GM23338 (cell line): ENCODE measurements at regions not wholly inside any gene's neighbourhood (a gene's known extent, or its start where the extent isn't known, plus 50 kb on each side); places are given as distances from the start of the nearest gene placed in this dataset.

Experiments used
- ATAC-seq: fragments of 200-7000 bp; cut with Tn5 transposase; 3 replicates; pipeline ENCODE4 v1.9.1; 2020
- DNase-seq: peaks from one replicate; pipeline ENCODE4 v3.0.0-alpha.2; 2015; ENCODE audit warnings: low spot score
- H2AFZ ChIP-seq: fragments of 200-600 bp; sonication (generic); 2 replicates; pipeline ENCODE4 v1.8.0; 2016; ENCODE audit warnings: antibody characterized with exemption, mild to moderate bottlenecking, moderate library complexity
- H3F3A ChIP-seq: fragments of 200-600 bp; sonication (generic); replicated peaks from 2 replicates; pipeline ENCODE4 v1.8.0; 2017; ENCODE audit warnings: antibody characterized with exemption, mixed run types, low read depth
- H3K27ac ChIP-seq: fragments of 200-600 bp; sonication (generic); 2 replicates; pipeline ENCODE4 v1.6.1; 2016; ENCODE audit warnings: low read depth
- H3K27me3 ChIP-seq: fragments of 200-600 bp; sonication (generic); 2 replicates; pipeline ENCODE4 v1.8.0; 2016; ENCODE audit warnings: mild to moderate bottlenecking, mixed run types, moderate library complexity; ENCODE audit not compliant: insufficient read depth
- H3K36me3 ChIP-seq: fragments of 200-600 bp; sonication (generic); 2 replicates; pipeline ENCODE4 v1.8.0; 2016; ENCODE audit warnings: mild to moderate bottlenecking; ENCODE audit not compliant: insufficient read depth
- H3K4me1 ChIP-seq: fragments of 200-600 bp; sonication (generic); 2 replicates; pipeline ENCODE4 v1.8.0; 2016; ENCODE audit warnings: mild to moderate bottlenecking, moderate library complexity; ENCODE audit not compliant: insufficient read depth
- H3K4me2 ChIP-seq: fragments of 200-600 bp; sonication (generic); 2 replicates; pipeline ENCODE4 v1.7.1; 2017; ENCODE audit warnings: mixed run types
- H3K4me3 ChIP-seq: fragments of 200-600 bp; sonication (generic); 2 replicates; pipeline ENCODE4 v1.6.1; 2016; ENCODE audit warnings: mixed run types
- H3K79me2 ChIP-seq: fragments of 200-600 bp; sonication (generic); replicated peaks from 2 replicates; pipeline ENCODE4 v1.8.0; 2017; ENCODE audit warnings: mild to moderate bottlenecking; ENCODE audit not compliant: insufficient read depth
- H3K9me2 ChIP-seq: fragments of 200-600 bp; sonication (generic); 2 replicates; pipeline ENCODE4 v1.8.0; 2017; ENCODE audit not compliant: insufficient read depth
- H4K20me1 ChIP-seq: fragments of 200-600 bp; sonication (generic); replicated peaks from 2 replicates; pipeline ENCODE4 v1.8.0; 2017; ENCODE audit warnings: mild to moderate bottlenecking; ENCODE audit not compliant: insufficient read depth
- H3K27ac Mint-ChIP-seq: 2 replicates; pipeline ENCODE4 v1.8.0; 2020; ENCODE audit warnings: inconsistent platforms, mild to moderate bottlenecking, moderate library complexity, mixed read lengths
- H3K27me3 Mint-ChIP-seq: 3 replicates; pipeline ENCODE4 v1.8.0; 2022; ENCODE audit warnings: low read depth, mild to moderate bottlenecking, moderate library complexity, mixed read lengths, inconsistent platforms; ENCODE audit not compliant: insufficient read depth, poor library complexity
- H3K36me3 Mint-ChIP-seq: 3 replicates; pipeline ENCODE4 v1.8.0; 2021; ENCODE audit warnings: low read depth, mild to moderate bottlenecking, inconsistent platforms, moderate library complexity, mixed read lengths
- H3K4me1 Mint-ChIP-seq: 3 replicates; pipeline ENCODE4 v1.8.0; 2020; ENCODE audit warnings: mild to moderate bottlenecking, inconsistent platforms, mixed read lengths
- H3K4me3 Mint-ChIP-seq: 3 replicates; pipeline ENCODE4 v1.8.0; 2021; ENCODE audit warnings: moderate library complexity, mild to moderate bottlenecking, inconsistent platforms, mixed read lengths
- H3K9me3 Mint-ChIP-seq: 3 replicates; pipeline ENCODE4 v1.8.0; 2020; ENCODE audit warnings: moderate library complexity, mild to moderate bottlenecking, inconsistent platforms, mixed read lengths
- CREB1 ChIP-seq: fragments of 250-450 bp; sonication (Bioruptor Pico); IDR thresholded peaks from 2 replicates; pipeline ENCODE4 v1.5.0; 2020; ENCODE audit warnings: low read depth, mild to moderate bottlenecking, moderate library complexity
- ETS1 ChIP-seq: IDR thresholded peaks from 2 replicates; pipeline ENCODE4 v1.6.1; 2016; ENCODE audit warnings: antibody characterized with exemption
- EZH2 ChIP-seq: fragments of 200-600 bp; sonication (generic); IDR thresholded peaks from one replicate; pipeline ENCODE4 v1.8.0; 2017; ENCODE audit warnings: antibody characterized with exemption, mild to moderate bottlenecking, low read depth; ENCODE audit not compliant: unreplicated experiment
- EZH2phosphoT487 ChIP-seq: fragments of 200-600 bp; sonication (generic); IDR thresholded peaks from one replicate; pipeline ENCODE4 v1.8.1; 2018; ENCODE audit warnings: antibody characterized with exemption; ENCODE audit not compliant: unreplicated experiment
- JUNB ChIP-seq: IDR thresholded peaks from one replicate; pipeline ENCODE4 v1.6.1; 2016; ENCODE audit warnings: antibody characterized with exemption; ENCODE audit not compliant: unreplicated experiment
- NANOG ChIP-seq: IDR thresholded peaks from 2 replicates; pipeline ENCODE4 v1.6.1; 2016; ENCODE audit warnings: antibody characterized with exemption, borderline replicate concordance
- POLR2AphosphoS5 ChIP-seq: IDR thresholded peaks from 2 replicates; pipeline ENCODE4 v1.6.1; 2016; ENCODE audit warnings: antibody characterized with exemption, low read depth
- STAT1 ChIP-seq: IDR thresholded peaks from one replicate; pipeline ENCODE4 v1.6.1; 2016; ENCODE audit warnings: antibody characterized with exemption; ENCODE audit not compliant: unreplicated experiment
- ZNF114 ChIP-seq: fragments of 250-450 bp; sonication (Bioruptor Pico); IDR thresholded peaks from 2 replicates; pipeline ENCODE4 v1.5.0; 2020; ENCODE audit warnings: mild to moderate bottlenecking, moderate library complexity
- ZNF331 ChIP-seq: fragments of 250-450 bp; sonication (Bioruptor Pico); IDR thresholded peaks from 2 replicates; pipeline ENCODE4 v1.5.0; 2020; ENCODE audit warnings: low read depth, mild to moderate bottlenecking, moderate library complexity
- ZNF462 ChIP-seq: fragments of 250-450 bp; sonication (Bioruptor Pico); IDR thresholded peaks from 2 replicates; pipeline ENCODE4 v1.5.0; 2020; ENCODE audit warnings: mild to moderate bottlenecking, moderate library complexity
- TF ChIP-seq, protein P1 (sequence below): IDR thresholded peaks from one replicate; pipeline ENCODE4 v1.6.1; 2018; ENCODE audit warnings: antibody characterized with exemption; ENCODE audit not compliant: unreplicated experiment
- TF ChIP-seq, protein P2 (sequence below), 2 experiments: fragments of 200-600 bp in 1 of 2; sonication (generic) in 1 of 2; conservative IDR thresholded peaks; 2 replicates each; pipeline versions ENCODE4 v1.5.1 to v1.6.1; 2016 to 2017; ENCODE audit warnings: antibody characterized with exemption in 2 of 2, low read depth in 2 of 2, mild to moderate bottlenecking in 2 of 2, moderate library complexity in 1 of 2

DNA sequence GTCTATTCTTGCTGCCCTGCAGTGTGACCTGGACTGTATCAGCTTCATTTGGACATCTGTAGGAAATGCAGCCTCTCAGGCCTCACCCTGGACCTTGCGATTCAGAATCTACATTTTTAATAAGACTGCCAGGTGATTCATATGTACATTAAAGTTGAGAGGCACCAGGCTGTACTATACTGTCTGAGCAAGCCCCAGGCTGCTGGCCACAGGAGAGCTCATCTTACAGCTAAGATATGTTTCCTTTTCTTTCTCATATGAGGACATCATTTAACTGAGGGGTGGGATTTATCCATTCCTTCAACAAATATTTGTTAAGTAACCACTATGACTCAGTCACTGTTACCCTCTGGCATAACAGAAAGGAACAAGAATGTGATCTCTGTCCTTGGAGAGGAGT, 78.2 kb upstream of the GCFC2 start:
- no peak for DNase-seq
- H3K36me3 Mint-ChIP-seq, result no peaks in the 10 kb centered on the region
- no peaks in the 10 kb centered on the region for H4K20me1 ChIP-seq
- peaks cover 4% of the 10 kb centered on the region for H3K27me3 Mint-ChIP-seq
- no peak overlapping the region for H3K4me3 ChIP-seq
- H2AFZ ChIP-seq, result no peak overlapping the region
- no peaks in the 10 kb centered on the region; the same call in 1 of the 2 replicates for H3K4me1 ChIP-seq
- H3K4me2 ChIP-seq, result no peak overlapping the region
- no peaks in the 10 kb centered on the region for H3F3A ChIP-seq
- H3K27ac ChIP-seq, result no peak overlapping the region
- no peak for ATAC-seq
- no peak overlapping the region for H3K4me3 Mint-ChIP-seq
- TF ChIP-seq EZH2phosphoT487, result no peak
- TF ChIP-seq NANOG, result no peak
- no peak for TF ChIP-seq ETS1
- TF ChIP-seq ZNF331 (CRISPR knock-in tag), result no peak
- no peak for TF ChIP-seq CREB1 (CRISPR knock-in tag)
- no peak for TF ChIP-seq JUNB
- TF ChIP-seq, protein P1, sequence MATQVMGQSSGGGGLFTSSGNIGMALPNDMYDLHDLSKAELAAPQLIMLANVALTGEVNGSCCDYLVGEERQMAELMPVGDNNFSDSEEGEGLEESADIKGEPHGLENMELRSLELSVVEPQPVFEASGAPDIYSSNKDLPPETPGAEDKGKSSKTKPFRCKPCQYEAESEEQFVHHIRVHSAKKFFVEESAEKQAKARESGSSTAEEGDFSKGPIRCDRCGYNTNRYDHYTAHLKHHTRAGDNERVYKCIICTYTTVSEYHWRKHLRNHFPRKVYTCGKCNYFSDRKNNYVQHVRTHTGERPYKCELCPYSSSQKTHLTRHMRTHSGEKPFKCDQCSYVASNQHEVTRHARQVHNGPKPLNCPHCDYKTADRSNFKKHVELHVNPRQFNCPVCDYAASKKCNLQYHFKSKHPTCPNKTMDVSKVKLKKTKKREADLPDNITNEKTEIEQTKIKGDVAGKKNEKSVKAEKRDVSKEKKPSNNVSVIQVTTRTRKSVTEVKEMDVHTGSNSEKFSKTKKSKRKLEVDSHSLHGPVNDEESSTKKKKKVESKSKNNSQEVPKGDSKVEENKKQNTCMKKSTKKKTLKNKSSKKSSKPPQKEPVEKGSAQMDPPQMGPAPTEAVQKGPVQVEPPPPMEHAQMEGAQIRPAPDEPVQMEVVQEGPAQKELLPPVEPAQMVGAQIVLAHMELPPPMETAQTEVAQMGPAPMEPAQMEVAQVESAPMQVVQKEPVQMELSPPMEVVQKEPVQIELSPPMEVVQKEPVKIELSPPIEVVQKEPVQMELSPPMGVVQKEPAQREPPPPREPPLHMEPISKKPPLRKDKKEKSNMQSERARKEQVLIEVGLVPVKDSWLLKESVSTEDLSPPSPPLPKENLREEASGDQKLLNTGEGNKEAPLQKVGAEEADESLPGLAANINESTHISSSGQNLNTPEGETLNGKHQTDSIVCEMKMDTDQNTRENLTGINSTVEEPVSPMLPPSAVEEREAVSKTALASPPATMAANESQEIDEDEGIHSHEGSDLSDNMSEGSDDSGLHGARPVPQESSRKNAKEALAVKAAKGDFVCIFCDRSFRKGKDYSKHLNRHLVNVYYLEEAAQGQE, result no peak
- TF ChIP-seq ZNF462, result no peak
- TF ChIP-seq EZH2, result no peak
- TF ChIP-seq STAT1, result no peak
- no peak for TF ChIP-seq POLR2AphosphoS5
- TF ChIP-seq ZNF114 (CRISPR knock-in tag), result no peak
- TF ChIP-seq, protein P2, sequence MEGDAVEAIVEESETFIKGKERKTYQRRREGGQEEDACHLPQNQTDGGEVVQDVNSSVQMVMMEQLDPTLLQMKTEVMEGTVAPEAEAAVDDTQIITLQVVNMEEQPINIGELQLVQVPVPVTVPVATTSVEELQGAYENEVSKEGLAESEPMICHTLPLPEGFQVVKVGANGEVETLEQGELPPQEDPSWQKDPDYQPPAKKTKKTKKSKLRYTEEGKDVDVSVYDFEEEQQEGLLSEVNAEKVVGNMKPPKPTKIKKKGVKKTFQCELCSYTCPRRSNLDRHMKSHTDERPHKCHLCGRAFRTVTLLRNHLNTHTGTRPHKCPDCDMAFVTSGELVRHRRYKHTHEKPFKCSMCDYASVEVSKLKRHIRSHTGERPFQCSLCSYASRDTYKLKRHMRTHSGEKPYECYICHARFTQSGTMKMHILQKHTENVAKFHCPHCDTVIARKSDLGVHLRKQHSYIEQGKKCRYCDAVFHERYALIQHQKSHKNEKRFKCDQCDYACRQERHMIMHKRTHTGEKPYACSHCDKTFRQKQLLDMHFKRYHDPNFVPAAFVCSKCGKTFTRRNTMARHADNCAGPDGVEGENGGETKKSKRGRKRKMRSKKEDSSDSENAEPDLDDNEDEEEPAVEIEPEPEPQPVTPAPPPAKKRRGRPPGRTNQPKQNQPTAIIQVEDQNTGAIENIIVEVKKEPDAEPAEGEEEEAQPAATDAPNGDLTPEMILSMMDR (conservative IDR thresholded peaks at IDR 0.05; ENCODE audit: low read depth in 2 of 2), result no peak
- no peaks in the 10 kb centered on the region for H3K27me3 ChIP-seq
- H3K9me3 Mint-ChIP-seq, result no peaks in the 10 kb centered on the region
- no peak overlapping the region for H3K27ac Mint-ChIP-seq
- H3K79me2 ChIP-seq, result no peaks in the 10 kb centered on the region
- no peaks in the 10 kb centered on the region for H3K36me3 ChIP-seq
- peaks cover 8% of the 10 kb centered on the region; the same call in 2 of the 3 replicates for H3K4me1 Mint-ChIP-seq
- no peaks in the 10 kb centered on the region for H3K9me2 ChIP-seq
